ENCODE measurements at regions not wholly inside any gene's neighbourhood (a gene's known extent, or its start where the extent isn't known, plus 50 kb on each side); places are given as distances from the start of the nearest gene placed in this dataset.

- 0 out of 2 replicates have a peak, but pooled peaks have one; percentile 19 for TF ChIP-seq MLXIP (CRISPR knock-in tag; IDR thresholded peaks at IDR 0.05; ENCODE audit: borderline replicate concordance)
- TF ChIP-seq ZNF589 (CRISPR knock-in tag; conservative IDR thresholded peaks at IDR 0.05) = no peak
- TF ChIP-seq ARNTL (CRISPR knock-in tag; IDR thresholded peaks at IDR 0.05) = 0 out of 2 replicates have a peak, but pooled peaks have one; percentile 24
- no peak for TF ChIP-seq STAT5B (CRISPR knock-in tag; IDR thresholded peaks at IDR 0.05)
- peak; percentile 13; the same call in 1 of the 2 replicates for TF ChIP-seq SMC3 (IDR thresholded peaks at IDR 0.05; ENCODE audit: low read length)
- TF ChIP-seq REL (CRISPR knock-in tag; conservative IDR thresholded peaks at IDR 0.05) = peak; percentile 61; the same call in 1 of the 2 replicates
- TF ChIP-seq ZNF296 (CRISPR knock-in tag; conservative IDR thresholded peaks at IDR 0.05) = no peak
- TF ChIP-seq, protein P1, sequence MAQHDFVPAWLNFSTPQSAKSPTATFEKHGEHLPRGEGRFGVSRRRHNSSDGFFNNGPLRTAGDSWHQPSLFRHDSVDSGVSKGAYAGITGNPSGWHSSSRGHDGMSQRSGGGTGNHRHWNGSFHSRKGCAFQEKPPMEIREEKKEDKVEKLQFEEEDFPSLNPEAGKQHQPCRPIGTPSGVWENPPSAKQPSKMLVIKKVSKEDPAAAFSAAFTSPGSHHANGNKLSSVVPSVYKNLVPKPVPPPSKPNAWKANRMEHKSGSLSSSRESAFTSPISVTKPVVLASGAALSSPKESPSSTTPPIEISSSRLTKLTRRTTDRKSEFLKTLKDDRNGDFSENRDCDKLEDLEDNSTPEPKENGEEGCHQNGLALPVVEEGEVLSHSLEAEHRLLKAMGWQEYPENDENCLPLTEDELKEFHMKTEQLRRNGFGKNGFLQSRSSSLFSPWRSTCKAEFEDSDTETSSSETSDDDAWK (CRISPR knock-in tag; IDR thresholded peaks at IDR 0.05) = no peak
- TF ChIP-seq BCL6 (CRISPR knock-in tag; IDR thresholded peaks at IDR 0.05) = peak; percentile 93
- peak; percentile 66; the same call in 1 of the 2 replicates for TF ChIP-seq ZBTB34 (CRISPR knock-in tag; IDR thresholded peaks at IDR 0.05)
- no peak for TF ChIP-seq ZNF501 (CRISPR knock-in tag; IDR thresholded peaks at IDR 0.05)
- peak; percentile 81 for TF ChIP-seq NR2C2 (CRISPR knock-in tag; IDR thresholded peaks at IDR 0.05; ENCODE audit: borderline replicate concordance)
- no peak for TF ChIP-seq CREB1 (IDR thresholded peaks at IDR 0.05)
- TF ChIP-seq CREB1 (CRISPR knock-in tag; IDR thresholded peaks at IDR 0.05) = peak; percentile 56; the same call in 1 of the 2 replicates
- peak; percentile 51; the same call in 1 of the 2 replicates for TF ChIP-seq RXRA (CRISPR knock-in tag; IDR thresholded peaks at IDR 0.05)
- TF ChIP-seq ZBTB39 (CRISPR knock-in tag; IDR thresholded peaks at IDR 0.05) = peak; percentile 9; the same call in 1 of the 2 replicates
- TF ChIP-seq, protein P2, sequence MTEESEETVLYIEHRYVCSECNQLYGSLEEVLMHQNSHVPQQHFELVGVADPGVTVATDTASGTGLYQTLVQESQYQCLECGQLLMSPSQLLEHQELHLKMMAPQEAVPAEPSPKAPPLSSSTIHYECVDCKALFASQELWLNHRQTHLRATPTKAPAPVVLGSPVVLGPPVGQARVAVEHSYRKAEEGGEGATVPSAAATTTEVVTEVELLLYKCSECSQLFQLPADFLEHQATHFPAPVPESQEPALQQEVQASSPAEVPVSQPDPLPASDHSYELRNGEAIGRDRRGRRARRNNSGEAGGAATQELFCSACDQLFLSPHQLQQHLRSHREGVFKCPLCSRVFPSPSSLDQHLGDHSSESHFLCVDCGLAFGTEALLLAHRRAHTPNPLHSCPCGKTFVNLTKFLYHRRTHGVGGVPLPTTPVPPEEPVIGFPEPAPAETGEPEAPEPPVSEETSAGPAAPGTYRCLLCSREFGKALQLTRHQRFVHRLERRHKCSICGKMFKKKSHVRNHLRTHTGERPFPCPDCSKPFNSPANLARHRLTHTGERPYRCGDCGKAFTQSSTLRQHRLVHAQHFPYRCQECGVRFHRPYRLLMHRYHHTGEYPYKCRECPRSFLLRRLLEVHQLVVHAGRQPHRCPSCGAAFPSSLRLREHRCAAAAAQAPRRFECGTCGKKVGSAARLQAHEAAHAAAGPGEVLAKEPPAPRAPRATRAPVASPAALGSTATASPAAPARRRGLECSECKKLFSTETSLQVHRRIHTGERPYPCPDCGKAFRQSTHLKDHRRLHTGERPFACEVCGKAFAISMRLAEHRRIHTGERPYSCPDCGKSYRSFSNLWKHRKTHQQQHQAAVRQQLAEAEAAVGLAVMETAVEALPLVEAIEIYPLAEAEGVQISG (CRISPR knock-in tag; IDR thresholded peaks at IDR 0.05) = peak; percentile 57
- peak; percentile 24; the same call in 1 of the 2 replicates for TF ChIP-seq POLR2AphosphoS5 (IDR thresholded peaks at IDR 0.05; ENCODE audit: low read depth, low read length)
- TF ChIP-seq ZNF768 (CRISPR knock-in tag; IDR thresholded peaks at IDR 0.05) = no peak
- peak; percentile 76 for TF ChIP-seq RARA (CRISPR knock-in tag; IDR thresholded peaks at IDR 0.05)
These were observed 146.4 kb upstream of the LIPC start (continued) for GRCh38 chr15:58285212-58285920.
